ENCODE measurements at regions not wholly inside any gene's neighbourhood (a gene's known extent, or its start where the extent isn't known, plus 50 kb on each side); places are given as distances from the start of the nearest gene placed in this dataset.

- TF ChIP-seq ZZZ3 (IDR thresholded peaks at IDR 0.05; ENCODE audit: control insufficient read depth, insufficient read length, low read depth): no peak
- no peak for TF ChIP-seq POLR2AphosphoS5 (IDR thresholded peaks at IDR 0.05; ENCODE audit: low read length)
- TF ChIP-seq SUZ12 (IDR thresholded peaks at IDR 0.05; ENCODE audit: unreplicated experiment): no peak
- no peak for TF ChIP-seq ZNF274 (IDR thresholded peaks at IDR 0.05; ENCODE audit: insufficient read depth, insufficient read length)
- TF ChIP-seq GABPA (IDR thresholded peaks at IDR 0.05; ENCODE audit: low read depth): no peak
Measured at GRCh38 chr10:117468665-117469064, 73.9 kb upstream of the EMX2 start.
